HS-5 (cell line): ENCODE measurements at regions not wholly inside any gene's neighbourhood (a gene's known extent, or its start where the extent isn't known, plus 50 kb on each side); places are given as distances from the start of the nearest gene placed in this dataset.
A peak's percentile ranks its signal among the peaks of the same experiment; 100 is the strongest.
"Not testable (repeated sequence)": the region's sequence is repeated elsewhere in the genome, so short reads cannot be mapped to it uniquely, and the experiment has no call there.

ENCODE experiments used
- DNase-seq: peaks from one replicate; pipeline ENCODE4 v3.0.0-alpha.2; 2012; ENCODE audit warnings: low read depth

DNA sequence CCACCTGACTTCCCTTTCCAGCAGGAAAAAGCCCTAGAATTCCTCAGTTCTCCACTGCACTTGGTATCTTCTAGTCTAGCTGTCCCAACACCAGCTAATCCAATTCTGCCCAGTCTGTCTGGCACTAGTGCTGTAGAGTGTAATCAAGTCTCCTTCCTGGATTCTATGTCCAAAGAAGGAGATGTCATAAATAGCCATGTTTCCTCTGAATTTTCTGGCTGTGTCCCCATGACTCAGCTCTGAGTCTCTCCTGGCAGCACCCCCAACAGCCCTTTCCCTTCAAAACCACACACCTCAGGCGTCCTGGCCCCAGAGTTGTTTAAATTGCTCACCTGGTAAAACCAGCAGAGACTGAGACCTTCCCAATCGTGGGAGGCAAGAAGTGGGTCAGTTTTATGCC lies 197.2 kb downstream of the GRXCR1 start:
- DNase-seq = peak; percentile 34

DNA sequence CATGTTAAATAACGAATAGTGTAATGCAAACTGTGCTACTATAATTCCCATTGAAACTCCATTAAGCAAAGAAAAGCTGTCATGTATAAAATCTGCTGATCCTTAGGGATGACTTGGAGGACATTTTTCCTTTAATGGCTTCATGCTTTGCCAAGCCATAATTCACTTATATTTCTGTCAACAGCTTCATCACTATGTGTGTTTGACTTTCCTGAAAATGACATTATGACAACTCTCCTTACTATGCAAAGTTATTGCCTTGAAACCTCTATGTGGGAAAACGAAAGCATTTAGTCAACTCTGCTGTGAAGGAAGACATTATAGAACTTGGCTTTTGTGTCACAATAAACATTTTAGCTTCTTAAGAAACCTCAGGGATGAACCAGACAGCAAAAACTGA lies 210.5 kb downstream of the GRXCR1 start:
- no peak for DNase-seq

DNA sequence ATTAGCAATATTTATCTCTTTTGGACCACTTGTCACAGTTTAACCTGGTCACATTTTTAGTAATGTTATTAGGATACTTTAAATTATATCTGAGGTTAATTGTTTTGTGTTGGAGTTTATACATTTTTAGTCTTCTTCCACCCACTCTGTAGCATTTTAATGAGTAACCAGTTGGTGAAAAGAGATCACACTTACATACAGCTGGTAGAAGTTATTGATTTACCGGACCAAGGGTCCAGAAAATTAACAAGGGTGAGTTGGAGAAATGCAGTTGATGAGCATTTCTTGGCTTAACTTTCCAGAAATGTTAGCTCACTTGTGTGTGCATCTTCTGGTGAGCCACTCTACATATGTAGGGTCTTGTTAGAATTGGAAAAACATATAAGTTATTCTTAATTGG lies 219.6 kb downstream of the GRXCR1 start:
- no peak for DNase-seq

DNA sequence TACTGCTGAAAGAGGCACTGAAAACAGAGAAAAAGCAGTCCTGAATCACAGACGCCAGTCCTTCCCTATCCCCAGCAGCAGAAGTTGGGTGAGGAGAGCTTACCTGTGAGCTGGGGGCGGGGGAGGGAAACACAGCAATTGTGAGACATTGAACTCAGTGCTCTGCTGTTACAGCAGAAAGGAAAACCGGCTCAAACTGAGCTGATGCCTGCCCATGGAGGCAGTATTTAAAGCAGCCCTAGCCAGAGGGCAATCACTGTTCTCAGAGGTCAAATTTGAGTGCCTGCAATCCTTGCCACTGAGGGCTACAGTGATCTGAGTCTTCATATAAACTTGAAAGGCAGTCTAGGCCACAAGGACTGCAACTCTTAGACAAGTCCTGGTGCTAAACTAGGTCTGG lies 220.7 kb downstream of the GRXCR1 start:
- DNase-seq = no peak

DNA sequence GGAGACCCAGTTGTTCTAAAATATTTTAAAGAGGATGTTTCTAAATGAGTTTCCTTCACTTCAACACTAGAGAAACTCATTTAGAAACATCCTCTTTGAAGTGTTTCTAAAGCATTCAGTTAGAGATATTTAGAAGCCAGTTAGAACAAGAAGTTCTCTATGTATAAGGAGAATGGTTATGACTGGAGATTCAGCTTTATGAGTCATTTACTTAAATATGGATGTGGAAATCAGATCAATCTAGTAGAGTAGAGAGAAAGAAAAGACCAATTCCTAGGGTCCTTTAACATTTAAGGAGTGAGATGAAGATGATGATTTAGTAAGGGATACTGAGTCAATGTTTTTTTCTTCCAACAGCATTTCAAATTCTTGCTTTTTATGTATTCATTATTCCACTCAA lies 234.1 kb downstream of the GRXCR1 start:
- DNase-seq = no peak

DNA sequence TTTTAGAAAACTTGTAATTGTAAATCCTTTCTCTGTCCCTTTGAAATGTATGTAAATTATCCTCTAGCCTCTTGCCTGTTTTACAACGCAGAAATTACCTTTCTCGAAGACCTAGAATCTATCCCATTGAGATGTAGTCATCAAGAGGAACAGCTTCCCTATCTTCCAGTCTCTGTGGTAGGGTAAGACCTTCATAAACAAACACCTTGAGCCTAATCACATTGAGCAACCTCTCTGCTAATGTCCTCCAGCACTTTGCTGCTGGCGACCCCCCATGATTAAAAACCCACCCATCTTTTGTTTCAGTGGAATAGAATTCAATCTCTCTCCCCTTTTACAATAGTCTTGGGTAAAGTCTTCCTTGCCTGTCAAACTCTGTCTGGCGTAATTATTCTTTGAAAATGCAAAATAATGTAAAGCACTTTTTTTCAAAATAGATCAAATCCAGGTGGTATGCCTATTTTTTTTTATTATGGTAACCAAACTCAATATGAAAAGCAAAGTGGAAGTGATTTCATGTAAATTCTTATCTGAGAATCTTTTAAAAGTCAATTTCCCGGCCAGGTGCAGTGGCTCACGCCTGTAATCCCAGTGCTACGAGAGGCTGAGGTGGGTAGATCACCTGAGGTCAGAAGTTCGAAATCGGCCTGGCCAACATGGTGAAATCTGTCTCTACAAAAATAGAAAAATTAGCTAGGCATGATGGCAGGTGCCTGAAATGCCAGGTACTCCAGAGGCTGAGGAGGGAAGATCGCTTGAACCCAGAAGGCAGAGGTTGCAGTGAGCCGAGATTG lies 237.9 kb downstream of the GRXCR1 start:
- DNase-seq = no peak

DNA sequence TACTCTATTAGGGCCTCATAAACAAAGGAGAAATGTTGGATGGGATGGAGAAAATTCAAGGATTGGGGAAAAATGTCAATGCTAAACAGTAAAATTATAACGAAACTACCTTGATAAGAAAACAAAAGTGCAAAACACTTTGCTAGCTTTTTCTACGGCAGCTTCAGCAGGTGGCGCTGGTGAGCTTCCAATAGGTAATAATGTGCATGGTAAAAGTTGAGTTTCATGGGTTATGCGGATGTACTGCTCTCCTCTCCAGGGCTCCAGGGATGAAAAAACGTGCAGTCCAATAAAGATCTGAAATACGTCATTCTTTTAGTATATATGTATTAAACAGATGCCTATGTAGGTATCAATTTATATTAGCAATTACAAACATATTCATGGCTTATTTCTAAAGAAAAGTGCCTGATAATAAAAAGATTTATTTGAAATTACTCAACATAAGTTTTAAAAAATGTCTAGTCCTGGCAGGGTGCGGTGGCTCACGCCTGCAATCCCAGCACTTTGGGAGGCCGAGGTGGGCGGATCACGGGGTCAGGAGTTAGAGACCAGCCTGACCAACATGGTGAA lies 239.6 kb downstream of the GRXCR1 start:
- DNase-seq = peak; percentile 31

GRCh38 chr4:43133566-43133965 lies 241.1 kb downstream of the GRXCR1 start:
- peak; percentile 8 for DNase-seq

DNA sequence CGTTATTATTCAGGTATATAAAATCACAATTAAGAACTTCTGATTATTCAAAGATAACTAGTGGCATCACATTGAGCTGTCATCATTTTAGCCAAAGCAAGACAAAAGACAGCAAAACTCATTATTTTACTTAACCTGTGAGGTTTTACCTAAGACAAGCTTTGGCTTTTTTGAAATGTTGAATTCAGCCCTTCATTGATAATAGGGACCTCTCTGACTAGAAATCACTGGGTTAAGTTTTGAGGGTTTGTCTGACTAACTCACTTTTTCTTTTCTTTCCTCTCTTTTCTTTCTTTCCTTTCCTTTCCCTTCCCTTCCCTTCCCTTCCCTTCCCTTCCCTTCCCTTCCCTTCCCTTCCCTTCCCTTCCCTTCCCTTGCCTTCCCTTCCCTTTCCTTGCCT lies 244.2 kb downstream of the GRXCR1 start:
- no peak for DNase-seq

DNA sequence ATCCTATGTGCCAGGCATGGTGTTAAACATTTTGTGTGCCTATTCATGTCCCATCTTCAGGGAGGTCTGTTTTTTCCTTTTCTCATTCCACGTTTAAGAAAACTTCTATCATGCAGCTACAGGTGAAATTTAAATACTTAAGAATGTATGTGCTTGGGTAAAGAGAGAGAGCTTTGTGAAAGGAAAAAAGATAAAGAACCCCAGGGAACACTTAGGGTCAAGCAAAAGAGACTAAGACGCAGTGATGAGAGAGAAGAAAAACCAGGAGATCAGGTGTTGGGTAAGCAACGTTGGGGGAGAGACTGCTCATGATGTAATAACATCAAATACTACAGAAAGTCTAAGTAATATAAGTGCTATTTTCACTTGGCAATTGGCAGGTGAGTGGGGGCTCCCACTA lies 253.7 kb downstream of the GRXCR1 start:
- no peak for DNase-seq

DNA sequence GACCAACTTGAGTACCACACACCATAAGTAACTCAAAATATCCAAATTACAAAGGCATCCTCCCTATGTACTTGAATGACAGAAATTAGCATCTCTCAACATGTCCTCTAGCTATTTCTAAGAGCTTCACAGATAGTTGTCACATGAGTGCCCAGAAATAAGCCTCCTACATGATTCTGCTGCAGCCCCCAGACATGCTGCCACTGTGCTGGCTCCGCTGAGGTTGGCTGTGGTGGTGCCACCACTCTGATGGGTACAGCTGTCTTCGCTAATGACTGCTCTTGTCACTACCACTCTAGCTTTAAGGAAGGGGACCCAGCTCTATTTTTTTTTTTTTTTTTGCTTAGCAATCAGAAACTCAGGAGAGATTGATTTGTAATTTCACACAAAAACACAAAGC lies 256.0 kb downstream of the GRXCR1 start:
- DNase-seq = no peak

DNA sequence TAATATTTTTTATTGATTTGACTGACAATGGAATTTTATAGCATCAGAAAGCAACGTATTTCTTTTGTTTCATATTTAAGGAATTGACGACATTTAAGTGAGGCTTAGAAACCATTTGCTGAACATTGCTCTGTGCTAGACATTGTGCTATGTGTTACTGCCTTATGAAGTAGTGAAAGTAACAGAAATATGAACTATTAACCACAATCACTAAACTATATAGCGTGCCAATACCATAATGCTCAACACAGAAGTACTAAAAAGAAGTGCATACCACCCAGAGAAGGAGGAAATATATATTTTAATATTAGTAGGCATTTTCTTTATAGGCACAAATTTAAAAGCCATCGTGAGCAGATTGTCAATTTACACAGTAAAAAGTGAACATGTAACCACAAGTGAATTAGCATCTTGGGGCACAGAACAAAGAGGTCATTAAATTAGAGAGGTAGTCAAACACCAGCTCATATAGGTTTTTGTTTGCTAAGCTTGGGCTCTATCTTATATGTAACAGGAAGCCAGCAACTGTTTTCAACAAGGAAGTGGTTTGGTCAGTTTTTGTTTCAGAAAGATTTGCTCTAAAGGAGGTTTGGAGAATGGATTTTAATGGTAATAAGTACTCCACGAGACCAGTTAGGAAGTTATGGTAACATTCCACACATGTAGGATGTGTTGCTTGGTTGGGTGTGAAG lies 270.7 kb downstream of the GRXCR1 start:
- DNase-seq = no peak

GRCh38 chr4:43189741-43190140 lies 297.2 kb downstream of the GRXCR1 start:
- no peak for DNase-seq

GRCh38 chr4:43212576-43212975 lies 320.1 kb downstream of the GRXCR1 start:
- not testable (repeated sequence) for DNase-seq

- no peak for DNase-seq
Observed at GRCh38 chr4:43223820-43224219, 331.3 kb downstream of the GRXCR1 start.

GRCh38 chr4:43224559-43224958 lies 332.0 kb downstream of the GRXCR1 start:
- no peak for DNase-seq

DNA sequence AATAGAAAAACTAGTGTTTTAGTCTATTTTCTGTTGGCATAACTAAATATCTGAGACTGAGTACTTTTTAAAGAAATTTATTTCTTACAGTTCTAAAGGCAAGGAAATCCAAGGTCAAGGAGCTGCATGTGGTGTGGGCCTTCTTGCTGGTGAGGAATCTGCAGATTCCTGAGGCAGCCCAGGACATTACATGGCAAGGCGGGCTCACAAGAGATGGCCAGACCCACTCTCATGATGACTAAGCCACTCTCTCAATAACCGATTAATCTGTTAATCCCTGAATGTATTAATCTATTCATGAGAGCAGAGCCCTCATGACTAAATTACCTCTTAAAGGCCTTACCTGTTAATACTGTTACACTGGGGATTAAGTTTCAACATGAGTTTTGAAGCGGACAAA lies 340.8 kb downstream of the GRXCR1 start:
- DNase-seq = no peak

- DNase-seq = no peak
Observed at GRCh38 chr4:43234626-43235415, 342.3 kb downstream of the GRXCR1 start.

DNA sequence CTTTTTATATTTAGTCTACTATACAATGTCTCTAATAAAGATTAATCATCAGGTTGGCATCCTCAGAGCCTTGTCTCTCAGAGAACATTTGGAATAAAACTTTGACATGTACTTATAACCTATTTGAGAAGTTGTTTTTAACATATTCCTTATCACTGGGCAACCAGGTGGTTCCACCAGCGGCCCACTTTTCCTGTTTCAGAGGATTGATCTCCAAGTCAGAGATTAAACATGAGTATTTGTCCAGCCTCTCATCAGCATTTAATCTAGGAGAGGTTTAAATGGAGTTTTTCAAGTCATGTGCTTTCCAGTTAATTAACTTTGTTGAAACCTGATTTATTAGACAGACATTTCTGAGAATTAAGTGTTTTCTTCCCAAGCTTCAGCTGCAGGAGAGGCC lies 345.5 kb downstream of the GRXCR1 start:
- DNase-seq = no peak

- DNase-seq = no peak
Observed at GRCh38 chr4:43238585-43238984, 346.1 kb downstream of the GRXCR1 start.

GRCh38 chr4:43241104-43241503 lies 348.6 kb downstream of the GRXCR1 start:
- DNase-seq = no peak

DNA sequence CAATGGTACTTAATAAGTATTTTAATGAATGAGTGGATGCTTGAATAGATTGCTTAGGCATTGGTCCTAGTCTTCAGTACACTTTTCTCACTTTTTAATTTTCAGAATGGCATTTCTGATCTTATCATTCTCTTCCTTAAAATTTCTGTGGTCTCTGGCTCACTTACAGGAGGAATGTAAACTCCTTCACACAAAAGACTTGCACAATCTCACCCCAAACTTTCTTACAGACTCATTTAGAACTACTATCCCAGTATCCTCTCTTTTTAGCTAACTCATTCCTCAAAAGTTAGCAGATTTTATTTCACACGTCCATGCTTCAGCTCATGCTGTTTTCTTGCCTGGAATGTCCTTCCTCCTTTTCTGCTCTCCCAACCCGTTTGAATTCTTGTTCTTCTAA lies 350.1 kb downstream of the GRXCR1 start:
- peak; percentile 8 for DNase-seq
